IMR-90 (cell line): ENCODE measurements at regions not wholly inside any gene's neighbourhood (a gene's known extent, or its start where the extent isn't known, plus 50 kb on each side); places are given as distances from the start of the nearest gene placed in this dataset.

Experiments used
- CEBPB ChIP-seq: IDR thresholded peaks from 2 replicates; pipeline ENCODE4 v1.6.1; 2012; ENCODE audit warnings: low read depth, low read length, improper control_type of control experiment
- CTCF ChIP-seq: conservative IDR thresholded peaks from 2 replicates; pipeline ENCODE4 v1.5.1; 2012; ENCODE audit warnings: mild to moderate bottlenecking, low read depth, low read length, improper control_type of control experiment
- FOS ChIP-seq: fragments of 150-350 bp; IDR thresholded peaks from 2 replicates; pipeline ENCODE4 v1.6.1; 2016; ENCODE audit warnings: low read depth, low read length
- RFX5 ChIP-seq: IDR thresholded peaks from 2 replicates; pipeline ENCODE4 v1.8.0; 2012; ENCODE audit warnings: low read depth, mild to moderate bottlenecking, low read length, moderate library complexity

DNA sequence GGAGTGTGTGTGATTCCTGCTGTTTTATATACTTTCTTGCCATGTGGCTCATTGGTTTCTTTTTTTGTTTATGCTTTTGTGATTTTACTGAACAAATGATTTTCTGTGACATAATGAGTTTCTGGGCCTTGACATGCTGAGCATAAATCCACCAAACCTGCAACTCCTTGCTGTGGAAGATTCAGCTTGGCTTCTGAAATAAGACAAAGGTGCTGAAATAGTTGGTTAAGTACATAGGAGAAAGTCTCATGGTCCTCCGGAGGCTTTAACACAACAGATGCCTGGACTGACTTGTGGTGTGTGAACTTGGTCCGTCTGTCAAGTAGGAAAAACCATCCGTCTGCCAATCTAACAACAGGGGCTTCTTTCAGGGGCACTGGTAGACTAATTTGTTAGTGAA lies 315.3 kb upstream of the CXCR4 start:
- TF ChIP-seq CTCF (no peak), CEBPB (no peak), FOS (no peak), RFX5 (no peak)
